K562 (cell line): ENCODE measurements at regions not wholly inside any gene's neighbourhood (a gene's known extent, or its start where the extent isn't known, plus 50 kb on each side); places are given as distances from the start of the nearest gene placed in this dataset.
A peak's percentile ranks its signal among the peaks of the same experiment; 100 is the strongest.

Experiments used
- ATAC-seq: fragments of 200-7000 bp; cut with Tn5 transposase; 3 replicates; pipeline ENCODE4 v1.9.1; 2020; ENCODE audit warnings: moderate library complexity
- BruUV-seq: library from RNA; stranded (reverse); fragments of 400-500 nt; replicated peaks from 2 replicates; lab custom pipeline; 2021; lab: Mats Ljungman, UMichigan
- CTCF ChIA-PET: fragments of 300-600 bp; formaldehyde crosslinking; extraction: SDS; loops from one replicate; lab custom pipeline; 2021; ENCODE audit warnings: low intra/inter-chr PET ratio; lab: Yijun Ruan, JAX
- POLR2A ChIA-PET: fragments of 300-600, 350-650 bp; sonication (Branson Sonifier 250); formaldehyde crosslinking; extraction: SDS; loops from one replicate; lab custom pipeline; 2021; ENCODE audit warnings: antibody characterized with exemption, inconsistent platforms; lab: Yijun Ruan, JAX
- DNase-seq, 4 experiments: peaks; one replicate each; pipeline versions ENCODE4 v3.0.0 to v3.0.0-alpha.2; 2011 to 2018; ENCODE audit warnings: low spot score in 3 of 4, mixed read lengths in 3 of 4; ENCODE audit errors: extremely low read depth in 1 of 4
- FAIRE-seq: peaks from 2 replicates; lab custom pipeline; 2011; peaks lifted over from hg19 to GRCh38; lab: Jason Lieb, UNC
- H2AFZ ChIP-seq: 2 replicates; pipeline ENCODE4 v1.6.0; 2011; ENCODE audit warnings: low read depth, low read length, control low read depth, inconsistent platforms
- H3K27ac ChIP-seq: fragments of 200-600 bp; 3 replicates; pipeline ENCODE4 v1.8.0; 2011; ENCODE audit warnings: low read depth, mild to moderate bottlenecking, control low read depth, inconsistent platforms, low read length, moderate library complexity, mixed read lengths; ENCODE audit errors: extremely low read depth
- H3K27me3 ChIP-seq, 2 experiments: fragments of 300-600 bp in 1 of 2; 2 replicates in 1 of 2; 3 replicates in 1 of 2; pipeline versions ENCODE4 v1.6.0 to v1.8.0; 2011; ENCODE audit warnings: inconsistent platforms in 2 of 2, low read length in 2 of 2, mild to moderate bottlenecking in 1 of 2, mixed read lengths in 1 of 2, moderate library complexity in 1 of 2; ENCODE audit not compliant: control insufficient read depth in 2 of 2, insufficient read depth in 2 of 2
- H3K36me3 ChIP-seq: fragments of 300-600 bp; 3 replicates; pipeline ENCODE4 v1.8.0; 2011; ENCODE audit warnings: mild to moderate bottlenecking, low read length, inconsistent platforms; ENCODE audit not compliant: control insufficient read depth, insufficient read depth
- H3K4me1 ChIP-seq, 2 experiments: fragments of 200-600 bp in 1 of 2; replicated peaks in 1 of 2; 2 replicates in 1 of 2; 3 replicates in 1 of 2; pipeline versions ENCODE4 v1.5.1 to v1.8.0; 2011; ENCODE audit warnings: inconsistent platforms in 2 of 2, low read length in 2 of 2, mild to moderate bottlenecking in 1 of 2, mixed read lengths in 1 of 2, moderate library complexity in 1 of 2; ENCODE audit not compliant: control insufficient read depth in 2 of 2, insufficient read depth in 2 of 2
- H3K4me2 ChIP-seq: 2 replicates; pipeline ENCODE4 v1.6.1; 2011; ENCODE audit warnings: low read length, control low read depth, inconsistent platforms, mixed read lengths; ENCODE audit not compliant: insufficient read depth
- H3K4me3 ChIP-seq: fragments of 200-600 bp; sonication (generic), shearing (Covaris generic); 2 replicates; pipeline ENCODE4 v1.5.1; 2016; ENCODE audit warnings: control low read depth, inconsistent platforms
- H3K79me2 ChIP-seq: fragments of 200-600 bp; 3 replicates; pipeline ENCODE4 v1.8.0; 2011; ENCODE audit warnings: low read length, inconsistent platforms; ENCODE audit not compliant: control insufficient read depth, insufficient read depth
- H3K9ac ChIP-seq, 2 experiments: 2 replicates each; pipeline versions ENCODE4 v1.6.0 to v1.6.1; 2011; ENCODE audit warnings: low read depth in 2 of 2, low read length in 2 of 2, control low read depth in 1 of 2, inconsistent platforms in 1 of 2, mild to moderate bottlenecking in 1 of 2, mixed read lengths in 1 of 2; ENCODE audit not compliant: insufficient read depth in 1 of 2
- H3K9me1 ChIP-seq: one replicate; pipeline ENCODE4 v1.6.0; 2011; ENCODE audit warnings: inconsistent platforms, mild to moderate bottlenecking, low read length, moderate library complexity; ENCODE audit not compliant: control insufficient read depth, insufficient read depth
- H3K9me3 ChIP-seq: replicated peaks from 2 replicates; pipeline ENCODE4 v1.5.1; 2011; ENCODE audit warnings: low read depth, low read length, inconsistent platforms; ENCODE audit not compliant: control insufficient read depth, insufficient read depth
- H4K20me1 ChIP-seq: replicated peaks from 2 replicates; pipeline ENCODE4 v1.6.1; 2011; ENCODE audit warnings: low read length, inconsistent platforms, mixed read lengths; ENCODE audit not compliant: control insufficient read depth, insufficient read depth
- CREB1 ChIP-seq, 2 experiments: sonication (generic) in 1 of 2; formaldehyde crosslinking in 1 of 2; IDR thresholded peaks; 2 replicates each; pipeline versions ENCODE4 v1.6.1 to v1.8.0; 2012 to 2022; ENCODE audit warnings: inconsistent platforms in 1 of 2, mild to moderate bottlenecking in 1 of 2, missing genetic modification reagents in 1 of 2, moderate library complexity in 1 of 2
- ETV5 ChIP-seq: sonication (generic); formaldehyde crosslinking; IDR thresholded peaks from 2 replicates; pipeline ENCODE4 v1.4.0; 2020; ENCODE audit warnings: low read depth, mild to moderate bottlenecking, missing genetic modification reagents
- HCFC1 ChIP-seq: IDR thresholded peaks from 2 replicates; pipeline ENCODE4 v1.6.1; 2012; ENCODE audit warnings: low read depth, low read length, improper control_type of control experiment
- KDM2B ChIP-seq: fragments of 250-450 bp; sonication (Bioruptor Pico); IDR thresholded peaks from 2 replicates; pipeline ENCODE4 v1.8.0; 2021; ENCODE audit warnings: mild to moderate bottlenecking, moderate library complexity
- MAFK ChIP-seq: IDR thresholded peaks from 2 replicates; pipeline ENCODE4 v1.6.1; 2011; ENCODE audit warnings: low read length, improper control_type of control experiment
- MEIS2 ChIP-seq: fragments of 450-650 bp; IDR thresholded peaks from 2 replicates; pipeline ENCODE4 v1.6.1; 2014; ENCODE audit warnings: mild to moderate bottlenecking; ENCODE audit not compliant: partially characterized antibody
- NCOA4 ChIP-seq: fragments of 450-650 bp; IDR thresholded peaks from 2 replicates; pipeline ENCODE4 v1.6.1; 2018; ENCODE audit warnings: mild to moderate bottlenecking; ENCODE audit not compliant: partially characterized antibody
- NRF1 ChIP-seq, 2 experiments: fragments of 450-650 bp; IDR thresholded peaks in 1 of 2; conservative IDR thresholded peaks in 1 of 2; 2 replicates each; pipeline ENCODE4 v1.6.1; 2014; ENCODE audit warnings: mild to moderate bottlenecking in 2 of 2
- PCBP2 ChIP-seq: fragments of 200-400 bp; formaldehyde crosslinking; IDR thresholded peaks from 2 replicates; pipeline ENCODE4 v1.6.1; 2018; ENCODE audit warnings: low read length, low read depth, mild to moderate bottlenecking, moderate library complexity; ENCODE audit not compliant: poor library complexity, severe bottlenecking
- TCFL5 ChIP-seq: fragments of 250-450 bp; sonication (Bioruptor Pico); conservative IDR thresholded peaks from 2 replicates; pipeline ENCODE4 v1.6.1; 2021; ENCODE audit warnings: mild to moderate bottlenecking, moderate library complexity, matching md5 sums
- TEAD2 ChIP-seq: fragments of 450-650 bp; IDR thresholded peaks from 2 replicates; pipeline ENCODE4 v1.6.1; 2016; ENCODE audit warnings: missing genetic modification characterization, control low read depth, missing compliant biosample characterization
- ZNF407 ChIP-seq: fragments of 450-650 bp; IDR thresholded peaks from 2 replicates; pipeline ENCODE4 v1.6.1; 2016; ENCODE audit warnings: low read depth
- ZNF507 ChIP-seq: conservative IDR thresholded peaks from 2 replicates; pipeline ENCODE4 v1.6.1; 2017; ENCODE audit warnings: missing genetic modification characterization, missing compliant biosample characterization
- WGBS: fragments of 100-300 bp; shearing (Covaris generic); methylation state at CpG from one replicate; pipeline ENCODE4 v1.1.6; 2016; ENCODE audit warnings: low coverage, mixed read lengths; ENCODE audit not compliant: insufficient coverage; ENCODE audit errors: missing lambda C conversion rate; 5-methylcytosine and 5-hydroxymethylcytosine counted together
- in situ Hi-C: fragments of 300-500 bp; cut with MboI; formaldehyde crosslinking; loops from 4 replicates; pipeline ENCODE4 v1.15.0; 2018; ENCODE audit warnings: inconsistent platforms, mixed read lengths
- intact Hi-C: fragments of 100-400 bp; cut with micrococcal nuclease; formaldehyde crosslinking; loops from 2 replicates; pipeline ENCODE4 v1.14.2; 2022
- TF ChIP-seq, protein P1 (sequence below): sonication (generic); IDR thresholded peaks from 2 replicates; pipeline ENCODE4 v1.6.1; 2016

- Histone ChIP-seq H3K9me3 (no peaks in the 10 kb centered on the region), H2AFZ (no peak overlapping the region), H3K79me2 (no peaks in the 10 kb centered on the region), H3K27me3 (no peaks in the 10 kb centered on the region), H3K4me2 (no peak overlapping the region), H3K9me1 (no peaks in the 10 kb centered on the region), H3K4me3 (no peak overlapping the region), H3K9ac (no peak overlapping the region), H3K36me3 (no peaks in the 10 kb centered on the region), H3K27ac (no peak overlapping the region), H3K4me1 (peaks cover 2 to 15% of the 10 kb centered on the region in 2 experiments; a peak in 4 of 5 replicates), H4K20me1 (no peaks in the 10 kb centered on the region)
- intact Hi-C loops (no loop called here), in situ Hi-C loops (loop anchor here (10.0 kb wide), 1 partner anchor 1345 kb away; no protein-coding TSS in a partner anchor)
- ATAC-seq = no peak
- CTCF ChIA-PET = no interaction called here
- 12% methylated on average over 2 of the region's 2 CpGs for WGBS
- no TSS peak for BruUV-seq
- DNase-seq = no peak
- POLR2A ChIA-PET = interaction anchor here (0.6 kb wide), 1 partner anchor 135 kb away, joined by 3 read pairs; no protein-coding TSS in a partner anchor
- no peak for FAIRE-seq
- peak in 1 of 2 experiments; percentile 17; a peak in 1 of 4 replicates for TF ChIP-seq NRF1 (conservative IDR thresholded peaks at IDR 0.05 in 1 of 2, IDR thresholded peaks at IDR 0.05 in 1 of 2)
- TF ChIP-seq, protein P1, sequence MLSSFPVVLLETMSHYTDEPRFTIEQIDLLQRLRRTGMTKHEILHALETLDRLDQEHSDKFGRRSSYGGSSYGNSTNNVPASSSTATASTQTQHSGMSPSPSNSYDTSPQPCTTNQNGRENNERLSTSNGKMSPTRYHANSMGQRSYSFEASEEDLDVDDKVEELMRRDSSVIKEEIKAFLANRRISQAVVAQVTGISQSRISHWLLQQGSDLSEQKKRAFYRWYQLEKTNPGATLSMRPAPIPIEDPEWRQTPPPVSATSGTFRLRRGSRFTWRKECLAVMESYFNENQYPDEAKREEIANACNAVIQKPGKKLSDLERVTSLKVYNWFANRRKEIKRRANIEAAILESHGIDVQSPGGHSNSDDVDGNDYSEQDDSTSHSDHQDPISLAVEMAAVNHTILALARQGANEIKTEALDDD = no peak
- 0 out of 2 replicates have a peak, but pooled peaks have one; percentile 12 for TF ChIP-seq MAFK
- no peak for TF ChIP-seq CREB1 (IDR thresholded peaks at IDR 0.05)
- TF ChIP-seq CREB1 (CRISPR knock-in tag; IDR thresholded peaks at IDR 0.05) = no peak
- TF ChIP-seq ZNF507 (tag) = no peak
- no peak for TF ChIP-seq TCFL5 (CRISPR knock-in tag)
- TF ChIP-seq ETV5 = no peak
- no peak for TF ChIP-seq KDM2B (CRISPR knock-in tag)
- peak; percentile 22 for TF ChIP-seq MEIS2
- no peak for TF ChIP-seq ZNF407
- TF ChIP-seq TEAD2 = no peak
- no peak for TF ChIP-seq NCOA4
- TF ChIP-seq HCFC1 = no peak
- no peak for TF ChIP-seq PCBP2
Observed at GRCh38 chr11:95419915-95420314, 188.9 kb upstream of the SESN3 start.
